Kidney tubule cell (primary cell): ENCODE measurements at regions not wholly inside any gene's neighbourhood (a gene's known extent, or its start where the extent isn't known, plus 50 kb on each side); places are given as distances from the start of the nearest gene placed in this dataset.

ENCODE experiments used
- DNase-seq: peaks from one replicate; pipeline ENCODE4 v3.0.0-alpha.2; 2018; ENCODE audit warnings: low spot score

DNA sequence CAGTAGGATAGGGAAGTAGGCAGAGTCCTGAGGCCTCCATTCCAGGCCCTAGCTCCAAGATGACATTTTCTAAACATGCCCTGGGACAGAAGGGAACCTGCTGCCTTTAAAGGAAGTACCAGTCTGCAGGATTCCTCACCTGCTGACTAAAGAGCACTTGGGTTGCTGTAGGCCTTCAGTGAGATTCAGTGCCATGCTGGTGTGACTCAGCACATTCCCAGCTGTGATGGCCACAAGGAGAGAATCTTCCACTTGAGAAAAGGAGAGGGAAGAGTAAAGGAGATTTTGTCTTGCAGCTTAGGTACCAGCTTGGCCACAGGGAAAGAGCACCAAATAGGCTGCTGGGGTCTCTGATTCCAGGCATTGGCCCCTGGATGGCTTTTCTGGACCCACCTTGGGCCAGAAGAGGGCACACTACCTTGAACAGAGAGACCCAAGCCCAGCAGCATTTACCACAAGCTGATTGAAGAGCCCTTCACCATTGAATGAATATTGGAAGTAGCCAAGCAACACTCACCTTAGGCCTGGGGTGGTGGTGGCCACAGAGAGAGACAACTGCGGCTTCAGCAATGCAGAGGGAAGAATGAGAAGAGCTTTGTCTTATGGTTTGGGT lies 498.3 kb downstream of the KCNH5 start:
- DNase-seq: no peak

DNA sequence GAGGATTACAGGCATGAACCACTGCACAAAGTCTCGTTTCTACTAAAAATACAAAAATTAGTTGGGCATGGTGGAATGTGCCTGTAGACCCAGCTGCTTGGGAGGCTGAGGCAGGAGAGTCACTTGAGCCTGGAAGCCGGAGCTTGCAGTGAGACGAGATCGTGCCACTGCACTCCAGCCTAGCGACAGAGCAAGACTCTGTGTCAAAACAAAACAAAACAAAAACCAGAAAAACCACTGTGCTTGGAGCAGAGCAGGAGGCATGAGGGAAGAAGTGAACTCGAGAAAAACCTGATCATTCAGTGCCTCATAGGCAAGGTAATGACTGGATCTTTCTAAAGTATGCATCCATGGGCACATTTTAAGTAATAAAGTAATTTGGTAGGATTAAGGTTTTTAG lies 487.8 kb downstream of the KCNH5 start:
- no peak for DNase-seq

DNA sequence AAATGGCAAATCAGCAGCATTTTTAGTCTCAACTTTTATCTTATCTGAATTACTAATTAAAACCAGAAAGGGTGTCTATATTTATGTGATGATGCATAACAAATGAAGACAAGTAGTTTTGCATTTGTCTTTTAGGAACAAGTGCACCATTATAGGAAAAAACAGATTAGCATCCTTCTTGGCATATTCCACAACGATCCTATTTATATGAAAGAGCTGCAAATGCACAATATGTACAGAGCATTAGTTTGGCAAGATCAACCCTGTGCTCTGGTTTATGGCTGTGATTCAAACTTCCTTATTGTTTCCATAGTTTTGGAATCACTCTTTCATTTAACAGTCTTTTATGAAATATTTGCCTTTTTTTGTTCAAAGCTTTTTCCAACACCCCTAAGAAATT lies 486.8 kb downstream of the KCNH5 start:
- DNase-seq: no peak

DNA sequence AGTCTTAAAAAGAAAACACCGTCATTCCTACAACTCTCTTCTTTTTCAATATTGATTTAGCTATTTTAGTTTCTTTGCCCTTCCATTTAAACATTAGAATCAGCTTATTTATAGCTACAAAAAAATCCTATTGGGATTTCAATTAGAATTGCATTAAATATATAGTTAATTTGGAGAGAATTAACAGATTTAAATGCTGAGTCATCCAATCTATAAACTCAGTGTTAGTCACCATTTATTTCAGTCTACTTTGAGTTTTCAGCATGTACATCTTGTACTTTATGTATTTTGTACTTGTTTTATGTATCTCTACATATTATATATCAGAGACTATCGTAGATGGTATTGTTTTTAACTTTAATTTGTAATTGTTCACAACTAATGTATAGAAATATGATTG lies 460.0 kb downstream of the KCNH5 start:
- DNase-seq: no peak

DNA sequence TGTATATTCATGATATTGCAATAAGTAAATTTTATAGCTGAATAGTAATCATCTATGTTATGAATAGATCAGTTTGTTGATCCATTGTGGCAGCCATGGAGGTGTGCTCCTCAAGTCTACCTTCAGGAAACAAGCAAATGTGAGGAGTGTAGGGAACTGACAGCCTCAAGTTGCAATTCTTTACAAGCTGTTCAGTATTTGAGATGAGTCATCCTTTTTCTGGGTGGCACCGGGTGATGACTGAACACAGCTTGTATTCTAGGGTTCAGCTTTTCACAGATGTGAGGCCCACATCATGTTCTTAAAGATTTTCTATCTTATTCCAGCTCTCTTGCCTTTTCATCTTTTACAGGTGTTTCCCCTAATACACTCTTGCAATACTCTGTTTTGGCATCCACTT lies 452.4 kb downstream of the KCNH5 start:
- no peak for DNase-seq

DNA sequence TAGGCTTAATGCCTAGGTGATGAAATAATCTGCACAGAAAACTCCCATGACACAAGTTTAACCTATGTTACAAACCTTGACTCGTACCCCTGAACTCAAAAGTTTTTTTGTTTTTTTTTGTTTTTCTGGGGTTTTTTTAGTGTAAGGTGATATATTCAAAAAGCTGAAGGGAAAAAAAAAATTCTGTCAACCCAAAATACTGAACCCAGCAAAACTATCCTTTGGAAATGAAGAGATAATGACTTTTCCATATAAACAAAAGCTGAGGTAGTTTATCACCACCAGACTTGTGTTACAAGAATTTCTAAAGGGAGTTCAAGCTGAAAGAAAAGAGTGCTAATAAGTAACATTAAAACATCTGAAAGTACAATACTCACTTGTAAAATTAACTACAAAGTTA lies 448.1 kb downstream of the KCNH5 start:
- DNase-seq: no peak

DNA sequence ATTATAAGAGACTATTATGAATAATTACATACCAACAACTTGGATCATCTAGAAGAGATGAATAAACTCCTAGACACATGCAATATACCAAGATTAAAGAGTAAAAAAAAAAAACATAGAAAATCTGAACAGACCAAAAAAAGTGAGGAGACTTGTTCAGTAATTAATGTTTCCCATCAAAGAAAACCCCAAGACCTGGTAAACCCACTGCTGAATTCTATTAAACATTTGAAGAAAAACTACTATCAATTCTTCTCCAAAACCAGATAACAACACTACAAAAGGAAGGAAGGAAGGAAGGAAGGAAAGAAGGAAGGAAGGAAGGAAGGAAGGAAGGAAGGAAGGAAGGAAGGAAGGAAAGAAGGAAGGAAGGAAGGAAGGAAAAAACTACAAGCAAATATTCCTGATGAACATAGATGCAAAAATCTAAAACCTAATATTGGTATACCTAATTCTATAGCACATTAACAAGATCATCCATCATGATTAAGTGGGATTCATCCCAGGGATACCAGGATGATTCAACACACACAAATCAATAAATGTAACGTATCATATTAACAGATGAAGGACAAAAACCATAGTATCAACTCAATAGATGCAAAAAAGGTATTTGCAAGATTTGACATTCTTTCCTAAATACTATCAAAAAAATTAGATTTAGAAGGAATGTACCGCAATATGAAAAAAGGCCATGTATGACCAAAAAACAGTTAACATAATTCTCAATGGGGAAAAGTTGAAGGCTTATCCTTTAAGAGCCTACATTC lies 445.5 kb downstream of the KCNH5 start:
- DNase-seq: no peak

DNA sequence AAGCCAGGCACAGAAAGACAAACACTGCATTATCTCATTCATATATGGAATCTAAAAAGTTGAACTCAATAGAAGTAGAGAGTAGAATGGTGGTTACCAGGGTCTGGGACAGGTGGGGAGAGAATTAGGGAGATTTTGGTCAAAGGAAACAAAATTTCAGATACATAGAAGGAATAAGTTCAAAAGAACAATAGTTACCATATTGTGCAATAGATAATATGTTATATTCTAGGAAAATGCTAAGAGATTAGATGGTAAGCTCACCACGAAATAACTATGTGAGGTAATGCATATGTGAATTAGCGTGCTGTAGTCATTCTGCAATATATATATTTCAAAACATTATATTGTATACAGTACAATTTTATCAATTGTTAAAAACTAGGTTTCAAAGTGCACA lies 442.5 kb downstream of the KCNH5 start:
- no peak for DNase-seq

DNA sequence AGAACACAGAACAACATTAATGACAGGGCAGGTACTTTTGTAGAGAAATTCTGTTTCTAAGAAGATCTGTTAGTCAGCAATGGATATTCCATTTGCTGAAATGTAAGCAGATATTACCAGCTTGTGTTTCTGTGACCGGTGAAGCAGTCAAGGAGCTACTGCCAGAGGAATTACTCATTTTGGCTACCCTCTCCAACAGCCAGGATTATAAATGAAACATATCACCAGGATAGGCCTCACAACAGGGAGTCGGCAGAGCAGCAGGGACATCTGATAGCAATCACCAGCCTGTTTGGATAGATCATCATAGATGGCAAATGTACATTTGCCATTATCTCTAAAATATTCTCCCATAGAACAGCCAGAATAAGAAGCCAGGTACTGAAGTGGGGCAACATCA lies 440.7 kb downstream of the KCNH5 start:
- no peak for DNase-seq

DNA sequence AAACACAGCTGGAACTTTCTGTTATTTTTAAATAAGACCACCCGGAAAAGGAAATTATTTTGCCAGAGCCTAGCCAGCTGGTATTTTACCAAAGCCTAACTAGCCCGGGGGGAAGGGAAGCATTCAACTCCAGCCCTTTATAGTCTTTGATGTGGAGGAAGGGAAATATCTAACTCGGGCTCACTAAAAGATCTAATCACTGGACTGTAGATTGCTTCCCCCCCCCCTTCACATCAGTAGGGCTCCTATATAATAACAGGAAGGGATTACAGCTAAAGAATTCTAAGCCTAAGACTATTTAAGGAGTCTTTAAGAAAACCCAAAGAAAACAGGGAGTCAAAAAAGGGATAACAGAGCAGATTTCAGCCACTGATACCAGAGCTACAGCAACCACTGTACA lies 431.1 kb downstream of the KCNH5 start:
- DNase-seq: no peak

DNA sequence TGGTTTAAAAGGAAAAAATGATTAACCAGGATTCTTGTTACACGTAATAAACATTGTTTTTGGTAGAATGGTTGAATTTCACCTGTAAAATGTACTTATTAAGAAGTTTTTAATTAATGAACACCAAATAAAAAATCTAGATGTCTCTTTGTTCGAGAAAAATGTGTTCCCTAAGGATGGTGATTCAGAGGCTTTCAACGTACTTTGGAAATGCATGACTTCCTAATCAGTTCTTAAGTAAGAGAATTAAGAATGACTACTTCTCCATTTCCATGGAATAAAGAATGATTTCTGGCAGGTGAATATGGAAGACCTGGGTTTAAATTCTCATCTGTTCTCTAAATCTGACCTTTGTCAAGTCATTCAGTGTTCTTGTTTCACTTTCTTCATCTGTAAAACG lies 428.6 kb downstream of the KCNH5 start:
- DNase-seq: no peak

DNA sequence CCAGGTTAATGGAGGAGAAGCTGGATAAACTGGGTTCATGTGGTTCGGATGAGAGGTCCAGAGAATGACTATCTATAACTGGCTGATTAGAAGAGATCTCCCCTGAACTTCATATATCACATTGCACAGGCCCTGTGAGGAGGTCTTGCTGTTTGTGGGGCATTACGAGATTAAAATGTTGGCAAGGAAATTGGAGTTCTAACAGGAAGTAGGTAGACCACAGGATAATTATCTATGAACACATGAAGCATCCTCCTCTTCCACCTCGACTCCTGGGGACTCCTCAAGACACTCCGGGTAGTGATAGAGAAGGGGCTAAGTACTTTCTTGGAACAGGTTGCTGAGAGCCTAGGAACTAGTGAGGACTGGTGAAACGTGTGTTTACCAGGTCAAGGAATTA lies 418.8 kb downstream of the KCNH5 start:
- DNase-seq: no peak

DNA sequence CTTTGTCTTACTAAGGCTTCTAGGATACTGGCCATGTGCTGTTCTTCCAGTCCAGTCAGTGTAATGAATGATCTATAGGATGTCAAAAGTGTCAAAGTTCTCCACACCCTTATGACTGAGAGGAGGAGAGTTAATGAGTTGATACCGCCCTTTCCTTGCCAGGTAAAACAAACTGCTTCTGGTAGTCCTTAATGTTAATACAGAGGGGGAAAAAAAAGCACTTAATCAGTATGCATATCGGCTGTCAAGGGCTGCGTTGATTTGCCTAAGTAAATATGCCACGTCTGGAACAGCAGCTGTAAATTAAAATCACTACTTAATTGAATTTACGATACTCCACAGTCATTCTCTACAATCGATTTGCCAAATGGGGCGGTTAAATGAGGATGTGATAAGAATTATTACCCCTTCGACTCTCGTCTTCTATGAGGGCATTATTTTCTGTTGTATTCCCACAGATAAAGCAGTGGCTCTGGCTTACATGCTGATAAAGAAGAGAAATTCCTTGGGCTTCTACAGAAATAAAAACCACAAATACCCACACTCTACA lies 416.0 kb downstream of the KCNH5 start:
- no peak for DNase-seq

DNA sequence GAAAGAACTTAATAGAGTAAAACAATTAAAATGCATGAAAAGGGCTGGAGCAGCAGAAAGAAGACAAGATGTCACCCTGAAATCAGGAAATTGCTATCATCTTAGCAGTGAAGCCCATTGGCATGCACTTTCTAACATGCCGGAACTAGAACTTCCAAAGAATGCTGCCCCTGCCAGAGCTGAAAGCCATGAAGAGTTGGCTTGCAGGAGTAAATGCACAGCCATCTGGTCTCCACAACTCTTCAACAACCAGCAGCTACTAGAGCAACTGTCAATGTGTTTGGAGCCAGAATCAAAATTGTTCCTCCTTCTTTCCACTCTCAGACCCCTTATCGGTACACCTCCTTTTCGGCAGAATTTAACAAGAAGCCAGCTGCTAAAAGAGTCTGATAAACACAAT lies 414.1 kb downstream of the KCNH5 start:
- no peak for DNase-seq

DNA sequence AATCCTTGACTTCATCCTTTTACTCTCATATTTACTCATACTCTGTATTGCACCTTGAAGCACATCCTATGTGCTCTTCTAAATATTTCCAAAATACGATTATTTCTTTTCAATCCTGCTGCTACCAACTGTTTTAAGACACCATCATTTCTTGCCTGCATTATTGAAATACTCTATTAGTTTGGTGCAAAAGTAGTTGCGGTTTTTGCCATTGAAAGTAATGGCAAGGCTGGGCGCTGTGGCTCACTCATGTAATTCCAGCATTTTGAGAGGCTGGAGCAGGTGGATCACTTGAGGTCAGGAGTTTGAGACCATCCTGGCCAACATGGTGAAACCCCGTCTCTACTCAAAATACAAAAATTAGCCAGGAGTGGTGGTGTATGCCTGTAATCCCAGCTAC lies 412.5 kb downstream of the KCNH5 start:
- DNase-seq: no peak

DNA sequence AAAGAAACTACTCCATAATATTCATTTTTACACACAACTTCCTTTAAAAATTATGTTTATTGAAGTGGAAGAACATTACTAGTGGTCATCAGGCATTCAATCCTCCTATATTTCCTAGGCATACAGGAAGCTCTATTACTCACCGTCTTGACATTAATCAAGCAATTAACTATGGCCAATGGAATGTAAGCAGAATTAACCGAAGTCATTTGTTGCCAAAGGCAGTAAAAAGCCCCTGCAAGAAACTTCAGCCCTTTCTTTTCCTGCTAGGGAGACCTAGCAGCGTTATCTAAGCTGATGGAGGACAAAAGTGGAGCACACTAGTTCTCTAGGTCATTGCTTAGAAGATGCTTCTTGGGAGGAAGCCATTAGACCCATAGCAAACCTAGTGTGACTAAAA lies 399.6 kb downstream of the KCNH5 start:
- no peak for DNase-seq
